Kidney (tissue), 13 donors: ENCODE measurements at regions not wholly inside any gene's neighbourhood (a gene's known extent, or its start where the extent isn't known, plus 50 kb on each side); places are given as distances from the start of the nearest gene placed in this dataset.

Source experiments
- DNase-seq, 5 donors: peaks; one replicate each; pipeline ENCODE4 v3.0.0-alpha.2; 2013 to 2020
- FAIRE-seq: peaks from 2 replicates; lab custom pipeline; 2012; peaks lifted over from hg19 to GRCh38; lab: Jason Lieb, UNC
- H3K27ac ChIP-seq, 2 donors: one replicate each; pipeline ENCODE4 v1.7.0; 2013; ENCODE audit warnings: low read depth in 2 of 2, low read length in 2 of 2, inconsistent platforms in 1 of 2
- H3K27me3 ChIP-seq: one replicate; pipeline ENCODE4 v1.7.1; 2013; ENCODE audit warnings: low read length, inconsistent platforms; ENCODE audit not compliant: control insufficient read depth, insufficient read depth
- H3K36me3 ChIP-seq, 3 donors: one replicate each; pipeline versions ENCODE4 v1.7.0 to v1.7.1; 2013; ENCODE audit warnings: low read length in 3 of 3, control low read depth in 1 of 3, inconsistent platforms in 1 of 3; ENCODE audit not compliant: insufficient read depth in 3 of 3, control insufficient read depth in 2 of 3
- H3K4me1 ChIP-seq, 3 donors: one replicate each; pipeline versions ENCODE4 v1.7.0 to v1.7.1; 2013; ENCODE audit warnings: low read length in 3 of 3, inconsistent platforms in 1 of 3, low read depth in 1 of 3; ENCODE audit not compliant: control insufficient read depth in 2 of 3, insufficient read depth in 2 of 3
- H3K4me3 ChIP-seq, 3 donors: one replicate each; pipeline versions ENCODE4 v1.7.0 to v1.8.1; 2013; ENCODE audit warnings: low read length in 3 of 3, control low read depth in 1 of 3, inconsistent platforms in 1 of 3
- H3K9ac ChIP-seq, 3 donors: one replicate each; pipeline versions ENCODE4 v1.7.0 to v1.7.1; 2013; ENCODE audit warnings: low read length in 3 of 3, control low read depth in 1 of 3, inconsistent platforms in 1 of 3
- H3K9me3 ChIP-seq, 3 donors: one replicate each; pipeline versions ENCODE4 v1.7.0 to v1.7.1; 2013; ENCODE audit warnings: low read length in 3 of 3, control low read depth in 1 of 3, inconsistent platforms in 1 of 3; ENCODE audit not compliant: control insufficient read depth in 2 of 3, insufficient read depth in 1 of 3
- CTCF ChIP-seq: IDR thresholded peaks from 3 replicates; pipeline ENCODE4 v1.5.1; 2012; ENCODE audit warnings: mild to moderate bottlenecking, moderate library complexity, borderline replicate concordance; ENCODE audit not compliant: insufficient read depth; ENCODE audit errors: extremely low read depth
- intact Hi-C: fragments of 100-400 bp; cut with DNase I; formaldehyde crosslinking; loops from one replicate; pipeline ENCODE4 v1.11.1; 2022
- donor health status: control.
- donor health status: control.
- donor health status: control.
- donor health status: control.
- donor health status: control.
- donor health status: DM: yes; HTN: yes; CAD: no.
- donor health status: Normal renal cell carcinoma (clear cell type).

DNA sequence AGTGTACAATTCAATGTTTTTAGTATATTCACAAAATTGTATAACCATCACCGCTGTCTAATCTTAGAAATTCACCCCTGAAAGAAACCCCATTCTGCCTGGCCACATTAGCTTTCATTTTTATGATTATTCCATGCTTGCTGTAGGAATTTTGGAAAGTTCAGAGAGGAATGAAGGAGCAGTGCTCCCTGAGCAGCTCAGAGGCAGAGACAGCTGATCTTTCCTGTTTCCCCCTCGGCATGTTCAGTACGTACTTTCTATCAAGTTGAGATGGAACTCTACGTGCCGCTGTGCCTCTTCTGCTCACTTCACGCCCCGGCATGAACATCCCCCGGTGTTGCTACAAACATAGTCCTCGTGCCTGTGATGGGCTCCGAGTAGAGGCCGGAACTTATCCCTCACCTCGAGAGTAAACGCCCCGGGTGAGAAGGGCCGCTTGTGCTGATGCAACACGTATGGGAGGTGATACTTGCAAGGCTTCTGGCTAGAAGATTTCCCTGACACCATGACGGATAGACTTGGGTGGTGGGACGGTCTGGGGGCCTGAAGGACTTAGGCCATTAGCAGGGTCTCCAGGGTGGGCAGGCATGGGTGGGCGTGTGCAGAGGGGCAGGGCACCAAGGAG is 79.2 kb upstream of the CIBAR2 start:
- Histone ChIP-seq H3K36me3 (no peaks in the 10 kb centered on the region), H3K4me1 (peaks cover 0 to 4% (median 0%) of the 10 kb centered on the region in 3 donors), H3K27ac (no peak overlapping the region), H3K27me3 (no peaks in the 10 kb centered on the region), H3K4me3 (no peak overlapping the region), H3K9me3 (no peaks in the 10 kb centered on the region), H3K9ac (no peak overlapping the region)
- intact Hi-C loops, result no loop called here
- TF ChIP-seq CTCF, result no peak
- DNase-seq (no peak), FAIRE-seq (no peak)

GRCh38 chr16:85192238-85193114 is 80.2 kb upstream of the CIBAR2 start:
- Histone ChIP-seq H3K36me3 (no peaks in the 10 kb centered on the region), H3K4me1 (peaks cover 0 to 7% (median 6%) of the 10 kb centered on the region in 3 donors), H3K27ac (no peak overlapping the region), H3K9ac (no peak overlapping the region), H3K4me3 (no peak overlapping the region), H3K9me3 (no peaks in the 10 kb centered on the region), H3K27me3 (no peaks in the 10 kb centered on the region)
- intact Hi-C loops, result no loop called here
- FAIRE-seq (no peak), DNase-seq (no peak)
- TF ChIP-seq CTCF, result no peak

DNA sequence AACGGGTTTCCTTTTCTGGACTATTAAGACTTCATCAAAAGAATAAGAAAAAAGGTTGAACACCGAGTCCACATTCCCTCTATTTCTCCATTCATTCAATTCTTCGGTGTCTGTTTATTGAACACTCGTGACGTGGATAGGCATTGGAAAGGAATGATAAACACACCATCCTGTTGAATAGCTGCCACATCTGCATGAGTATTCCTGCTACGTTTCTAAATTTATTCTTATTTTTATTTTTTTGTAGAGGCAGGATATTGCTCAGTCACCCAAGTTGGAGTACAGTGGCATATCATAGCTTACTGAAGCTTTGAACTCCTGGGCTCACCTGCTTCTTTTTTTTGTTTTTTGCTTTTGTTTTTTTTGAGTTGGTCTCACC is 80.8 kb upstream of the CIBAR2 start:
- Histone ChIP-seq H3K27ac (no peak overlapping the region), H3K4me3 (no peak overlapping the region), H3K9me3 (no peaks in the 10 kb centered on the region), H3K36me3 (no peaks in the 10 kb centered on the region), H3K27me3 (no peaks in the 10 kb centered on the region), H3K9ac (no peak overlapping the region), H3K4me1 (peaks cover 0 to 10% (median 7%) of the 10 kb centered on the region in 3 donors)
- intact Hi-C loops, result no loop called here
- DNase-seq, result no peak
- no peak for TF ChIP-seq CTCF
- FAIRE-seq, result no peak
